ENCODE measurements at regions not wholly inside any gene's neighbourhood (a gene's known extent, or its start where the extent isn't known, plus 50 kb on each side); places are given as distances from the start of the nearest gene placed in this dataset.

DNA sequence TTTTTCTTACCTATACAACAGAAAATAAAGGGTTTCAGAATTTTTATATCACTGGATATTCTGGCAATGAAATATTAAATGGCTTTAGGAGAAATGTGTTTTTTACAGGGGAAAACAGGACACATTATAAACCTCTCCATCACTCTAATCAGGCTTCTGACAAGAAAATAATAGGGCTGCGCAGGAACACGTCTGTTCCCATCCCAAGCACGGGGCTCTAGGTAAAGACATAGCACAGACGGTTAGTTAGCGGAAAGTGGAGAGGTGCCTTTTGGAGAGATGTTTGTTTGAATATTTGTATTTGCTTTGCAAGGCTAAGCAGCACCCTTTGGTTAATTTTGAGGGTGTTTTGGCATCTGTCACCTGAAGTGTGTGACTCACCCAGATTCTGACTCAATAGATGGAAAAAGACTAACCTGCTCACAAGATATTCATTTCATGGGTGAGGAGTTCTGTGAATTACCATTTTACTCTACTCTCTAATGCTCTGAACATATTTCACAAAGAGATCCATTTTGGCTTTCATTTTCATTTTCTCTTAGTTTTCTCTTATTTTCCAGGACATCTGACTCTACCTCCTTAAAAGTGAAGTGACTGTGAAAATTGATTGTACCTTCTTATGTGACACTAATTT lies 174.5 kb upstream of the AKR1E2 start:
- TF ChIP-seq ZNF449 (CRISPR knock-in tag; IDR thresholded peaks at IDR 0.05): no peak
- TF ChIP-seq FOSL1 (tag; conservative IDR thresholded peaks at IDR 0.05): no peak; the same call in 1 of the 2 replicates
- no peak for TF ChIP-seq FOXM1 (IDR thresholded peaks at IDR 0.05; ENCODE audit: low read depth)
- no peak for TF ChIP-seq FOXM1 (CRISPR knock-in tag; IDR thresholded peaks at IDR 0.05; ENCODE audit: low read depth)
- TF ChIP-seq MTA3 (IDR thresholded peaks at IDR 0.05; ENCODE audit: borderline replicate concordance): no peak
- TF ChIP-seq KLF10 (CRISPR knock-in tag; IDR thresholded peaks at IDR 0.05): no peak
- no peak for TF ChIP-seq RREB1 (CRISPR knock-in tag; IDR thresholded peaks at IDR 0.05)
- TF ChIP-seq, protein P1, sequence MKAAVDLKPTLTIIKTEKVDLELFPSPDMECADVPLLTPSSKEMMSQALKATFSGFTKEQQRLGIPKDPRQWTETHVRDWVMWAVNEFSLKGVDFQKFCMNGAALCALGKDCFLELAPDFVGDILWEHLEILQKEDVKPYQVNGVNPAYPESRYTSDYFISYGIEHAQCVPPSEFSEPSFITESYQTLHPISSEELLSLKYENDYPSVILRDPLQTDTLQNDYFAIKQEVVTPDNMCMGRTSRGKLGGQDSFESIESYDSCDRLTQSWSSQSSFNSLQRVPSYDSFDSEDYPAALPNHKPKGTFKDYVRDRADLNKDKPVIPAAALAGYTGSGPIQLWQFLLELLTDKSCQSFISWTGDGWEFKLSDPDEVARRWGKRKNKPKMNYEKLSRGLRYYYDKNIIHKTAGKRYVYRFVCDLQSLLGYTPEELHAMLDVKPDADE (conservative IDR thresholded peaks at IDR 0.05; ENCODE audit: control insufficient read depth, low read depth, low read length): no peak
- TF ChIP-seq JUNB (CRISPR knock-in tag; conservative IDR thresholded peaks at IDR 0.05): no peak
- TF ChIP-seq, protein P2, sequence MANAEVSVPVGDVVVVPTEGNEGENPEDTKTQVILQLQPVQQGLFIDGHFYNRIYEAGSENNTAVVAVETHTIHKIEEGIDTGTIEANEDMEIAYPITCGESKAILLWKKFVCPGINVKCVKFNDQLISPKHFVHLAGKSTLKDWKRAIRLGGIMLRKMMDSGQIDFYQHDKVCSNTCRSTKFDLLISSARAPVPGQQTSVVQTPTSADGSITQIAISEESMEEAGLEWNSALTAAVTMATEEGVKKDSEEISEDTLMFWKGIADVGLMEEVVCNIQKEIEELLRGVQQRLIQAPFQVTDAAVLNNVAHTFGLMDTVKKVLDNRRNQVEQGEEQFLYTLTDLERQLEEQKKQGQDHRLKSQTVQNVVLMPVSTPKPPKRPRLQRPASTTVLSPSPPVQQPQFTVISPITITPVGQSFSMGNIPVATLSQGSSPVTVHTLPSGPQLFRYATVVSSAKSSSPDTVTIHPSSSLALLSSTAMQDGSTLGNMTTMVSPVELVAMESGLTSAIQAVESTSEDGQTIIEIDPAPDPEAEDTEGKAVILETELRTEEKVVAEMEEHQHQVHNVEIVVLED (CRISPR knock-in tag; IDR thresholded peaks at IDR 0.05): no peak
- no peak for TF ChIP-seq ZNF639 (CRISPR knock-in tag; conservative IDR thresholded peaks at IDR 0.05 in 1 of 2, IDR thresholded peaks at IDR 0.05 in 1 of 2)
- TF ChIP-seq KAT7 (CRISPR knock-in tag; IDR thresholded peaks at IDR 0.05; ENCODE audit: borderline replicate concordance): no peak
- TF ChIP-seq GABPB1 (CRISPR knock-in tag; IDR thresholded peaks at IDR 0.05): no peak

Data from K562 (cell line).